Ovary (tissue), 3 donors: ENCODE measurements at regions not wholly inside any gene's neighbourhood (a gene's known extent, or its start where the extent isn't known, plus 50 kb on each side); places are given as distances from the start of the nearest gene placed in this dataset.

Source experiments
- CTCF ChIP-seq, 3 donors: fragments of 450-650 bp in 2 of 3; fragments of 200-600 bp in 1 of 3; IDR thresholded peaks; one replicate each; pipeline versions ENCODE4 v1.5.1 to v1.8.0; 2016 to 2022; ENCODE audit warnings: antibody characterized with exemption in 3 of 3, mild to moderate bottlenecking in 1 of 3
- EP300 ChIP-seq: sonication (generic); formaldehyde crosslinking; IDR thresholded peaks from one replicate; pipeline ENCODE4 v1.6.1; 2017; ENCODE audit warnings: antibody characterized with exemption
- POLR2A ChIP-seq: fragments of 450-650 bp; IDR thresholded peaks from one replicate; pipeline ENCODE4 v1.6.1; 2017; ENCODE audit warnings: antibody characterized with exemption, mild to moderate bottlenecking, moderate library complexity
- donor health status: DM: no; HTN: no; CAD: no.

GRCh38 chrX:113202601-113203000, 362.0 kb upstream of the AMOT start:
- no peak for TF ChIP-seq CTCF (IDR thresholded peaks at IDR 0.05)
- TF ChIP-seq POLR2A: no peak
- no peak for TF ChIP-seq EP300
